Cardiac muscle cell (in vitro differentiated cells and primary cell): ENCODE measurements at regions not wholly inside any gene's neighbourhood (a gene's known extent, or its start where the extent isn't known, plus 50 kb on each side); places are given as distances from the start of the nearest gene placed in this dataset.

Source experiments
- DNase-seq, 2 donors: peaks; one replicate each; pipeline versions ENCODE4 v3.0.0 to v3.0.0-alpha.2; 2010 to 2017; ENCODE audit warnings: low read depth in 1 of 2, low spot score in 1 of 2
- H3K27ac ChIP-seq: fragments of 200-600 bp; sonication (generic); 2 replicates; pipeline ENCODE4 v1.5.1; 2016
- H3K27me3 ChIP-seq: fragments of 200-600 bp; sonication (generic); 2 replicates; pipeline ENCODE4 v1.6.0; 2016; ENCODE audit warnings: control low read depth
- H3K36me3 ChIP-seq: fragments of 200-600 bp; sonication (generic); 2 replicates; pipeline ENCODE4 v1.5.1; 2016; ENCODE audit warnings: control low read depth
- H3K4me1 ChIP-seq: fragments of 200-600 bp; sonication (generic); 2 replicates; pipeline ENCODE4 v1.8.1; 2017; ENCODE audit warnings: low read depth, mild to moderate bottlenecking, mixed run types
- H3K4me3 ChIP-seq: fragments of 200-600 bp; sonication (generic); 2 replicates; pipeline ENCODE4 v1.5.1; 2016; ENCODE audit warnings: mild to moderate bottlenecking
- H3K9me3 ChIP-seq: fragments of 200-600 bp; sonication (generic); 2 replicates; pipeline ENCODE4 v1.5.1; 2017; ENCODE audit warnings: low read depth, mild to moderate bottlenecking, control low read depth
- TF ChIP-seq, protein P1 (sequence below): IDR thresholded peaks from 2 replicates; pipeline ENCODE4 v1.5.1; 2012; ENCODE audit warnings: low read depth, mild to moderate bottlenecking, low read length

DNA sequence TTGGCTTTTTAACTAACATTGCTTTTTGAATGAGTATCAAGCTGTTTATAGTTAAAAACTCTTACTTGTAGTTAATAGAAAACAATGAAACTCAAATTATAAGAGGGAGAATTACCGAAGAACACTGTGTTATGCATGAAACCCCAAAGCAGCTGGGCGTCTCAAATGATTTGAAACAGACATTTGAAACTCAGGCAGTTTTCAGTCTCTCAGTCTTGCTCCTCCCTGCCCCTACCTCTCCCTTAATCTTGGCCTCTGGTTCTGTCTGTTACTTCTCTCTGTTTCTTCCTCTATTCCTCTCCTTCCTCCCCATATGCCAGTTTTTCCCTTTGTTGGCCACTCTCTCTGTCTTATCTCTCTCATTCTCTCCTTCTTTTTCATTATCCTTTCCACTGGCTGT lies 118.3 kb upstream of the SYNPR start:
- TF ChIP-seq, protein P1, sequence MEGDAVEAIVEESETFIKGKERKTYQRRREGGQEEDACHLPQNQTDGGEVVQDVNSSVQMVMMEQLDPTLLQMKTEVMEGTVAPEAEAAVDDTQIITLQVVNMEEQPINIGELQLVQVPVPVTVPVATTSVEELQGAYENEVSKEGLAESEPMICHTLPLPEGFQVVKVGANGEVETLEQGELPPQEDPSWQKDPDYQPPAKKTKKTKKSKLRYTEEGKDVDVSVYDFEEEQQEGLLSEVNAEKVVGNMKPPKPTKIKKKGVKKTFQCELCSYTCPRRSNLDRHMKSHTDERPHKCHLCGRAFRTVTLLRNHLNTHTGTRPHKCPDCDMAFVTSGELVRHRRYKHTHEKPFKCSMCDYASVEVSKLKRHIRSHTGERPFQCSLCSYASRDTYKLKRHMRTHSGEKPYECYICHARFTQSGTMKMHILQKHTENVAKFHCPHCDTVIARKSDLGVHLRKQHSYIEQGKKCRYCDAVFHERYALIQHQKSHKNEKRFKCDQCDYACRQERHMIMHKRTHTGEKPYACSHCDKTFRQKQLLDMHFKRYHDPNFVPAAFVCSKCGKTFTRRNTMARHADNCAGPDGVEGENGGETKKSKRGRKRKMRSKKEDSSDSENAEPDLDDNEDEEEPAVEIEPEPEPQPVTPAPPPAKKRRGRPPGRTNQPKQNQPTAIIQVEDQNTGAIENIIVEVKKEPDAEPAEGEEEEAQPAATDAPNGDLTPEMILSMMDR, result no peak

GRCh38 chr3:63167113-63167512 lies 111.0 kb upstream of the SYNPR start:
- H3K9me3 ChIP-seq, result no peaks in the 10 kb centered on the region
- no peak overlapping the region for H3K4me3 ChIP-seq
- H3K4me1 ChIP-seq, result no peaks in the 10 kb centered on the region
- no peaks in the 10 kb centered on the region for H3K27me3 ChIP-seq
- H3K27ac ChIP-seq, result no peak overlapping the region
- TF ChIP-seq, protein P1, result no peak
- no peak for DNase-seq
- no peaks in the 10 kb centered on the region for H3K36me3 ChIP-seq

More for the DNA sequence above, 118.3 kb upstream of the SYNPR start:
- no peak overlapping the region for H3K4me3 ChIP-seq
- no peaks in the 10 kb centered on the region for H3K9me3 ChIP-seq
- no peaks in the 10 kb centered on the region for H3K36me3 ChIP-seq
- H3K27me3 ChIP-seq, result no peaks in the 10 kb centered on the region
- H3K4me1 ChIP-seq, result no peaks in the 10 kb centered on the region
- no peak for DNase-seq
- H3K27ac ChIP-seq, result no peak overlapping the region

- Histone ChIP-seq H3K27me3 (no peaks in the 10 kb centered on the region), H3K27ac (no peak overlapping the region), H3K36me3 (no peaks in the 10 kb centered on the region), H3K4me3 (no peak overlapping the region), H3K4me1 (no peaks in the 10 kb centered on the region), H3K9me3 (no peaks in the 10 kb centered on the region)
- no peak for DNase-seq
- TF ChIP-seq, protein P1, result no peak
Measured at GRCh38 chr3:63168179-63168578, 109.9 kb upstream of the SYNPR start.

GRCh38 chr3:63179862-63180522 lies 98.1 kb upstream of the SYNPR start:
- TF ChIP-seq, protein P1, result no peak
- no peak for DNase-seq
- Histone ChIP-seq H3K27ac (peak overlapping the region; percentile 29), H3K27me3 (no peaks in the 10 kb centered on the region), H3K36me3 (no peaks in the 10 kb centered on the region), H3K9me3 (no peaks in the 10 kb centered on the region), H3K4me1 (no peaks in the 10 kb centered on the region), H3K4me3 (no peak overlapping the region)

DNA sequence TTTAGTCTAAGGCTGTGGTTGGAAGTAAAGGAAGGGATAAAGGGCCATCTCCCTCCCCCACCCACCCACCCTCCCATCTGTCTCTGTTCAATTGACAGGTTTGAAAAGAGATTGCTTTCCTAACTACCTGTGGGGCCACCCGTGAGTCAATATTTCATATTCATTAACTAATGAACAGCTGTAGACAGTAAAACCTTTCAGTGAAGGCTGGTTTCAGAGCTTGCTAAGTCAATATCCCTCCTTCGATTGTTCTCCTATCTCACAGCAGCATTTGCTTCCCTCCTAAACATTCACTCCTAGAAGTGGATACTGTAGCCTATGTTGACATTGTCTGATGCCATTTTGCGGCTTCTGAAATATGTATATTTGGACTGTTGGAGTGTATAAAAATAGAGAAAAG lies 85.9 kb upstream of the SYNPR start:
- H3K4me3 ChIP-seq, result no peak overlapping the region
- H3K4me1 ChIP-seq, result peaks cover 3% of the 10 kb centered on the region
- no peaks in the 10 kb centered on the region for H3K36me3 ChIP-seq
- TF ChIP-seq, protein P1, result no peak
- no peaks in the 10 kb centered on the region for H3K9me3 ChIP-seq
- no peaks in the 10 kb centered on the region for H3K27me3 ChIP-seq
- DNase-seq, result no peak
- H3K27ac ChIP-seq, result no peak overlapping the region
